ENCODE measurements at regions not wholly inside any gene's neighbourhood (a gene's known extent, or its start where the extent isn't known, plus 50 kb on each side); places are given as distances from the start of the nearest gene placed in this dataset.

GRCh38 chr12:92046557-92047392, 98.9 kb downstream of the BTG1 start:
- TF ChIP-seq CTCF (IDR thresholded peaks at IDR 0.05): no peak

GRCh38 chr12:92045852-92046251, 99.8 kb downstream of the BTG1 start:
- no peak for TF ChIP-seq CTCF (IDR thresholded peaks at IDR 0.05)

- no peak for TF ChIP-seq CTCF (IDR thresholded peaks at IDR 0.05)
These were observed 101.2 kb downstream of the BTG1 start for GRCh38 chr12:92044435-92044834.

GRCh38 chr12:92042791-92043531, 102.7 kb downstream of the BTG1 start:
- no peak for TF ChIP-seq CTCF (IDR thresholded peaks at IDR 0.05)

- no peak for TF ChIP-seq CTCF (IDR thresholded peaks at IDR 0.05)
These were observed 103.9 kb downstream of the BTG1 start for GRCh38 chr12:92041742-92042141.

- TF ChIP-seq CTCF (IDR thresholded peaks at IDR 0.05): no peak
These were observed 106.6 kb downstream of the BTG1 start for GRCh38 chr12:92039046-92039445.

GRCh38 chr12:92038476-92038875, 107.2 kb downstream of the BTG1 start:
- no peak for TF ChIP-seq CTCF (IDR thresholded peaks at IDR 0.05)
